ENCODE measurements at regions not wholly inside any gene's neighbourhood (a gene's known extent, or its start where the extent isn't known, plus 50 kb on each side); places are given as distances from the start of the nearest gene placed in this dataset.

DNA sequence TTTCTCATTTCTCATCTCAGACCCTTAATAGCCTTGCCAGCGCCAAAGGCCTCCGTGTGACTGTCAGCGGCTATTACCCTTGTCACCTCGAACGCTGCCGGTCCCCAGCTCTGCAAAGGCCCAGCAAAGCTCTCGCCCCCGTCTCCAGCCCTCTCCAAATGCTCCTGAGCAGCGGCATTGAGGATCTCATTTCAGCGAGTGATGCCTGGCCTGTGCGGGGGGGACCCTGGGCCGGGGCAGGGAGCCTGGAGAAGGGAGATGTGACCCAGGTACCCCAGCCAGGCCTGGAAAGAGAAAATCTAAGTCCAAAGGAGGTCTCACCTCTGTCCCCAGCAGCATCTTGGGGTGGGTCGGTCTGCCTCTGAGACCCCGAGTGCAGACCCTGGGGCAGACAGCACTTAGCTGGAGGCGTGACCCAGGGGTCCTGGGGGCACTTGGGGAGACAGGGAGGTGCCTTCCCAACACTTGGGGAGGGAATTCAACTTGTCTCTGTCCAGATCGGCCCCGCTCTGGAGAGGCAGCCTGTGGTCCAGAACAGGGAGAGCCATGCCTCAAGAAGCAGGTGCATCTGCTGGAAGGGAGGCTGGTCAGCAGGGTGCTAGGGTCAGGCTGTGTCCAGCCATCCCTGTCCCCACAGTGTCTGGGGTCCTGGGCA is 521.3 kb downstream of the TBC1D22A start:
- no peak for DNase-seq

GRCh38 chr22:47282851-47283250 is 520.4 kb downstream of the TBC1D22A start:
- no peak for DNase-seq

DNA sequence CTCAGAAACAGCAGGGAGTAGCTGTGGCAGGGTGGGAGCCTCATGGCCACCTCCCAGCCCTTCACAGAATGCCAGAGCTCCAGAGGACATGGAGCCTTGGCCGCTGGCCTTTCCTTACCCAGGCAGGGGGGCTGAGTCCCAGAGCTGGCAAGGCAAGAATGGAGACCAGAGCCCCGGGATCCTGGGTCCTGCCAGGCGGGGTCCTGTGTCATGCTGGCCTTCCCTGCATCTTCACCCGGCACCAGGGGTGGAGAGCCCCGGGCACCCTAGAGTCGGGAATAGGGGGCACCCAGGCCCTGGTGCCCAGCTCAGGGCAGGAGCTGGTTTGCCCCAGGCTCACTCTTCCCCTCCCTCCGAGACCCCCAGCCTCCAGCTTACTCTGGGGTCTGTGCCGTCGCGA is 519.9 kb downstream of the TBC1D22A start:
- no peak for DNase-seq

DNA sequence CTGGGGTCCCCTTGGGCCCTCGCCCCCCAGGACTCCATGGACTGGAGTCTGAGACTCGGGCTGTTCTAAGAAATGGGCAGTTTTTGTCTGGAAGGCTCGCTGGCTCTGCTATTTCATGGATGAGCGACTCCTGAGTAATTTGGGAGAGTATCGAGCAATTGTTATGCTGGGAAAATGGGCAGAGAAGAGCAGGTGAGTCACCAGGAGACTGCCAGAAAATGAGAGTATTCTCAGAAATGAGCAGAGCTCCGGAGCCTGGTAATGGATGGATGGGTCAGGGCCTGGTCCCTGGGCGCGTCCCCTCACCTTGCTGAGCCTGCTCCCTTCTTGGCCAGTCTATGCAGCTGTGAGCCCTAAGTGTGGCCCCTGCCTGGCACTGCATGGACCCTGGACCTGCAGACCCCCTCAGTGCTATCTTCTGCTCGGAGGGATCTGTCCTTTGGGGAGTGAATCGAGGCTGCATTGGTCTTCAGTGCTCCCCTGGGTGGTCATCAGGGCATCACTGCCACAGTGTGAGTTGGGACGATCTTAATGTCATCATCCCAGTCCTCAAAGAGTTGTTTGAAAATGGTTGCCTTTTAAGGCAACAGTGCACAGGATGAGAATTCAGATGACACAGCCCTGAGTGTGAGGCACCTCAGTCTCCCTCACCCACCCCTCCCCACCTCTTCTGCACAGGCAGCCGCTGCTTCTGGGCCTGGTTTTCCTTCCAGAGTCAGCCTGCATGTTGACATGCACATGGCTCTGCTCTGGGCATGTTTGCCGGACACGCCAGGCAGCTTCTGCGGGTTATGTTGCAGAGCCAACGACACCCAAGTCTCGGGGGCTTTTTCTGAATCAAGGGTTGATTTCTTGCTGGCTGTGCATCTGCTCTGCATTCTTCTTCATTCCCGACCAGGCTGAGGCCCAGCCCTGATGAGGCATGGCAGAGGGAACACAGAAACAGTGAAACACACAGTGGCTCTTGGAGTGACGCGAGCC is 519.0 kb downstream of the TBC1D22A start:
- no peak for DNase-seq

- DNase-seq, result no peak
Measured at GRCh38 chr22:47280301-47280700, 517.9 kb downstream of the TBC1D22A start.

GRCh38 chr22:47279746-47280145 is 517.3 kb downstream of the TBC1D22A start:
- no peak for DNase-seq

GRCh38 chr22:47279337-47279736 is 516.9 kb downstream of the TBC1D22A start:
- DNase-seq, result no peak

DNA sequence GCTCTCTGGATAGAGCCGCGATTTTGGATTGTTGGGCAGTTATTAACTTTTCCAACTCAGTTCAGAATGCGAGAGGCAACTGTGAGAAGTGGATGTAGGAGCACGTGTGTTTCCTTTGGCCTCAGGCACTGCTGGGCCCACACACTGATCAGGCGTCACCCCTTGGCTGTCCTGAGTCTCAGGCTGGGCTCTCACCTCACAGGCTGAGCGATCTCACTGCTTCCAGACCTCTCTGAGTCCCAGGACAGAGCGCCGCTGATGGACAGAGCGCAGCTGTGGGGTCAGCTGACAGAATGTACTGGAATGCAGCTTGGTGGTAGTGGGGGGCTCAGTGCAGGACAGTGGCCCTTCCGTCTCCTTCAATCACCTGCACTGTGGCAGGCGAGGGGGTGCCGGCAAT is 516.2 kb downstream of the TBC1D22A start:
- no peak for DNase-seq

GRCh38 chr22:47277531-47277930 is 515.1 kb downstream of the TBC1D22A start:
- no peak for DNase-seq

- DNase-seq, result no peak
Measured at GRCh38 chr22:47276991-47277390, 514.5 kb downstream of the TBC1D22A start.

DNA sequence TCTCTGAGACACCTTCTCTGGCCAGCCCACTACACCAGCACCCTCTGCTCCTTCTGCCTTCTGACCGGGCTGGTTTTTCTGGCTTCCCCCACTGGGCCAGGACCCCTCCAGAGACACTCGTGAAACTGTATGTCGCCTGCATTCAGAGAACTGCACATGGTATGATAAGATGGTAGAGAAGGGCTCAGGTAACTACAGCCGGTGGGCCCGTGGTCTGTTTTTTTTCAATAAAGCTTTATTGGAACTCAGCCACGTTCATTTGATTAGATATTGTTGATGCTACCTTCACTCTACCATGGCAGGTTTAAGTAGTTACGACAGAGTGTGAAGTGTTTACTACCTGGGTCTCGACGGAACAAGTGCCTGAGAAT is 514.0 kb downstream of the TBC1D22A start:
- no peak for DNase-seq

GRCh38 chr22:47275605-47276449 is 513.4 kb downstream of the TBC1D22A start:
- no peak for DNase-seq

- no peak for DNase-seq
Measured at GRCh38 chr22:47274196-47274595, 511.7 kb downstream of the TBC1D22A start.

DNA sequence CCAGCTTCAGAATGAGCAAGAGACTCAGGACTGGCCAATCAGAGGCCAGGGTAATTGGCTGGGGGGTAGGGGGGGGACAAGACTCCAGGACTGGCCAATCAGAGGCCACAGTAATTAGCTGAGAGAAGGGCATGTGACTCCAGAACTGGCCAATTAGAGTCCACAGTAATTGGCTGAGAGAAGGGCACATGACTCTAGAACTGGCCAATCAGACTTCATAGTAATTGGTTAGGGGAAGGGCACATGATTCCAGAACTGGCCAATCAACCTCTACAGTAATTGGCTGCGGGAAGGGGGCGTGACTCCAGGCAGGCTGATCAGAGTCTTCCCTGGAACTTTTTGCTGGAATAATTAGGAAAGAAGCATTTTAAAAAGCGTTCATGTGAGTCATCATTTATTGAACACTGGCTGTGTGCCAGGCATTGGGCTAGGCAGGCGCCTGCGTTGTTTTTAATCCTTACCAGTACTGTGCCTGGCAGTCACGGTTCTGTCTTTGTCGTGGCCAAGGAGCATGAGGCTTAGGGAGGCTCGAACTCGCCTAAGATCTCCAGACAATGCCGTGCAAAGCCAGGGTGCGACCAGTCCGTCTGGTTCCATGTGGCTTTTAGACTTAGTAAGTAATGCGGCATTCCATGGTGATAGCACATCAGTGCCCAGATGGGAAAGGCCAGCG is 508.1 kb downstream of the TBC1D22A start:
- no peak for DNase-seq

DNA sequence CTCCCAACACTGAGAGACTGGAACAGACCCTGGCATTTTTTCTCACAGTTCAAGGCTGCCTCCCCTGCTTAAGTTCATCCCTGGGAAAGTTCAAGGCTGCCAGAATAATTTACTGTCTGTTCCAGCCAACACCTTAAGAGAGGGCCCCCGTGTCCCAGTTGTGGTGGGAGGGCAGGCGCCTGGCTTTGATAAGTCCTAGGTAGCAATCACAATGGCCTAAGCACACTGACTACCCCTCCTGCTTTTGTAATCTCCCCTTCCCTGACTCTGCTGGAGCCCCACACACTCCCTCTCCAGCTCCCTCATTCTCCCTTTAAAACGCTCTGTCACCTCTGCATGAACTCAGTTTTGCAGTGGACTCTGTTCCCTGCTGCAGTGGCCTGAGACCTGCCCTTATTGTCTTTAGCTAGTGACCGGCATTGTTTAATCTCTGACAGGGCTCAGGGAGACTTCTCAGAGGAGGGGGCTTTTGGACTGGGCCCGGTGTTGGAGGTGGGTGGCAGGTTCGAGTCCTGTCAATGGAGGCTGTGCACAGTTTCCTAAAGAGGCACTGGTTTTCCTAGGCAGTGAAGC is 507.2 kb downstream of the TBC1D22A start:
- no peak for DNase-seq

DNA sequence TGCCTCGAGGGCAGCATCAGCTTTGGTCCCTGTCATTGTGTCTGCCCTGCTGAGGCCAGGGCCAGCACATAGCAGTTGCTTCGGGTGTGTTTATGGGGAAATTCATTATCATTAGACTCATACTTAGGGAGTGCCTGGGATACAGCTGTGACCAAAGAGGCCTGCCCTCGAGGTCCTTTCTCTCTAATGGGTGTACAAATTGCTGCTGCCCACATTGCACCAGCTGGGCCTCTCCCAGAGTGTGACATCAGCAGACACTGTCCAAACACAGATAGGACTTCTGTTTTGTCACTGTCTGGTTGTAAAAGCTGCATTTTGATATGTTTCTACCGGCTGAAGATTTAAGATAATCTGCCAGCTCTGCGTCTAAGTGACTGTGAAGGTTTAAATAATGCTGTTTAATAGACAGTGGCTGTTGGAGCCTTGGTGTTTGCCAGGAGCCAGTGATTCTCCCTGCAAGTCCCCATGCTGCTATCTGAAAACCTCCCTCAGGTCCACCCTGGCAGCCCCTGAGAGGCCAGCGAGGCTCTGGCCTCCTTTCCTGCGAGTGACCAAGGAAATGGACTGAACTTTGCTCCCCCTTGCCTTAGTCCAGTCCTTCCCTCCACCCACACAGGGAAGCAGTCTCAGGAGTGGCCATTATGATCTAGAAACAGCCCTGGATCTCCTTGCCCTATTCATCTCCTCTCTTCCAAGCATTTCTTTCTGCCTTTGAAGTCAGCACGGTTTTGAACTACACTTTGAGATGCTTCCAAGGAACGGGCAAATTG is 505.2 kb downstream of the TBC1D22A start:
- no peak for DNase-seq

DNA sequence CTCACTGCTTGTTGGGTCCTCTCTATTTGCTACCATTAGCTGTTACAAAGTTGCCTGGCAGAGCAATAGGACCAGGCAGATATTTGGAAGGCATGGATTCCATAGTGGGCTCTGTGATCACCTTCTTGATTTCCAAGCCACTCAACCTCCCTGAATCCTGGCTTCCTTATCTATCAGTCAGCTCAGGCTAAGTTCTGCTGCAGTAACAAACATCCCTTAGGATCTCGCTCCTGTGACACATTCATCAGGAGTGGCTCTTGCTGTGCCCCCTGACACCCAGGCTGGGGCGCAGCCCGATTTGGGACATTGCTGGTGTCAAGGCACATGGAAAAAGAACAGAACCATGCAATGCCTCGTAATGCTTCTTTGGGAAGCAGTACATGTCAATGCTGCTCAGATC is 503.9 kb downstream of the TBC1D22A start:
- no peak for DNase-seq

- no peak for DNase-seq
Measured at GRCh38 chr22:47260551-47260950, 498.1 kb downstream of the TBC1D22A start.

GRCh38 chr22:47259990-47260389 is 497.5 kb downstream of the TBC1D22A start:
- DNase-seq, result no peak

DNA sequence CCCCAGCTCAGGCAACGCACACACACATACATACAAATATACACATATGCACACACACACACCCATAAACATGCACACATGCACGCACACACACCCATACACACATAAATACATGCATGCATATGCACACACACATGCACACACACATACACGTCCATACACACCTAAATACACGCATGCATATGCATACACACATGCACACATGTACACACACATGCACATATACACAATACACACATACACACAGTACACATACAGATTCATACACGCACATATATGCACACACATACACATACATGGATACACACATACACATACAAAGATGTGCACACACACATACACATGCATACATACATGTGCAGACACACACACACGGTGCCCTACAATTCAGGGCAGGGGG is 496.6 kb downstream of the TBC1D22A start:
- DNase-seq, result no peak

DNA sequence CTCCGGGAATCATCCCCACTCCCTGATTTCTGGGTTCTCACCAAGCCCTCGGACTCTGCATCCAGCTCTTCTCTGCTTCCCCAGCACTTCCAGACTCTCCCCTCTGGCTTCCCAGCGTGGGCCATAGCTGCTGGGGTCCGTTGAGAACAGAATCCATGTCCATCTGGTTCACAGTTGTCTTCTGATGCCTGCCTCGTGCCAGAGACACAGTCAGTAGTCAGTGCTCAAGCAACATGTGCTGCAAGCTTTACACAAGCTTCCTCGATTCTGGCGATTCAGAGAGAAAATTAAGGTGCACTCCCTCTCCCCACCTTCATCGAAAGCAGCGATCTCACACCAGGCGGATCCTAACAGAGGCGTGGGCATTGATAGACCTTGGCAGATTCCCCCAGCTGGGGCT is 495.5 kb downstream of the TBC1D22A start:
- DNase-seq, result no peak

- no peak for DNase-seq
Measured at GRCh38 chr22:47257566-47257965, 495.1 kb downstream of the TBC1D22A start.

Data from activated T-cell treated with anti-CD3 and anti-CD28 coated beads, Interleukin-2, amount 50 U/mL, for 48 hours (primary cell).